MCF 10A (cell line): ENCODE measurements at regions not wholly inside any gene's neighbourhood (a gene's known extent, or its start where the extent isn't known, plus 50 kb on each side); places are given as distances from the start of the nearest gene placed in this dataset.

ENCODE experiments used
- BruUV-seq: library from RNA; stranded (reverse); fragments of 400-500 nt; replicated peaks from 2 replicates; lab custom pipeline; 2021; lab: Mats Ljungman, UMichigan
- CTCF ChIA-PET: fragments of 300-600 bp; sonication (Branson Sonifier 250); formaldehyde crosslinking; extraction: SDS; loops from one replicate; lab custom pipeline; 2021; ENCODE audit warnings: antibody characterized with exemption, inconsistent platforms; lab: Yijun Ruan, JAX
- POLR2A ChIA-PET: fragments of 300-600, 350-650 bp; sonication (Branson Sonifier 250); formaldehyde crosslinking; extraction: SDS; loops from one replicate; lab custom pipeline; 2020; ENCODE audit warnings: antibody characterized with exemption, inconsistent platforms; lab: Yijun Ruan, JAX
- DNase-seq: peaks from one replicate; pipeline ENCODE4 v3.0.0-alpha.2; 2018; ENCODE audit not compliant: unreplicated experiment
- H3K27ac Mint-ChIP-seq: one replicate; pipeline ENCODE4 v1.8.0; 2022; ENCODE audit warnings: mild to moderate bottlenecking, low read depth, mixed read lengths; ENCODE audit not compliant: unreplicated experiment
- H3K27me3 Mint-ChIP-seq: one replicate; pipeline ENCODE4 v1.8.0; 2022; ENCODE audit warnings: mixed read lengths; ENCODE audit not compliant: insufficient read depth, unreplicated experiment
- H3K36me3 Mint-ChIP-seq: one replicate; pipeline ENCODE4 v1.8.0; 2022; ENCODE audit warnings: mild to moderate bottlenecking, moderate library complexity, mixed read lengths; ENCODE audit not compliant: insufficient read depth, unreplicated experiment
- H3K4me1 Mint-ChIP-seq: one replicate; pipeline ENCODE4 v1.8.0; 2022; ENCODE audit warnings: mixed read lengths; ENCODE audit not compliant: insufficient read depth, unreplicated experiment
- H3K4me3 Mint-ChIP-seq: one replicate; pipeline ENCODE4 v1.8.0; 2022; ENCODE audit warnings: mild to moderate bottlenecking, moderate library complexity, mixed read lengths; ENCODE audit not compliant: unreplicated experiment
- H3K9me3 Mint-ChIP-seq: one replicate; pipeline ENCODE4 v1.8.0; 2022; ENCODE audit warnings: mixed read lengths; ENCODE audit not compliant: unreplicated experiment
- intact Hi-C: fragments of 100-400 bp; cut with micrococcal nuclease; formaldehyde crosslinking; loops from 2 replicates; pipeline ENCODE4 v1.14.1; 2022
- TF ChIP-seq, protein P1 (sequence below): fragments of 200-600 bp; IDR thresholded peaks from one replicate; pipeline ENCODE4 v1.8.0; 2022; ENCODE audit warnings: antibody characterized with exemption, mild to moderate bottlenecking; ENCODE audit not compliant: unreplicated experiment

- H3K4me3 Mint-ChIP-seq = no peak overlapping the region
- intact Hi-C loops = loop anchor here (1.0 to 2.0 kb wide), 2 partner anchors 183 to 419 kb away; no protein-coding TSS in a partner anchor
- no peaks in the 10 kb centered on the region for H3K9me3 Mint-ChIP-seq
- ChIA-PET POLR2A (interaction anchor here (0.7 kb wide), 1 partner anchor 130 kb away, joined by 3 read pairs; no protein-coding TSS in a partner anchor), CTCF (interaction anchor here (0.5 to 2.8 kb wide), 14 partner anchors 9 to 421 kb away, joined by 3 to 15 read pairs (median 4); partner anchors contain the start of gene GJA1)
- BruUV-seq = no TSS peak
- H3K36me3 Mint-ChIP-seq = no peaks in the 10 kb centered on the region
- H3K27ac Mint-ChIP-seq = no peak overlapping the region
- no peaks in the 10 kb centered on the region for H3K27me3 Mint-ChIP-seq
- TF ChIP-seq, protein P1, sequence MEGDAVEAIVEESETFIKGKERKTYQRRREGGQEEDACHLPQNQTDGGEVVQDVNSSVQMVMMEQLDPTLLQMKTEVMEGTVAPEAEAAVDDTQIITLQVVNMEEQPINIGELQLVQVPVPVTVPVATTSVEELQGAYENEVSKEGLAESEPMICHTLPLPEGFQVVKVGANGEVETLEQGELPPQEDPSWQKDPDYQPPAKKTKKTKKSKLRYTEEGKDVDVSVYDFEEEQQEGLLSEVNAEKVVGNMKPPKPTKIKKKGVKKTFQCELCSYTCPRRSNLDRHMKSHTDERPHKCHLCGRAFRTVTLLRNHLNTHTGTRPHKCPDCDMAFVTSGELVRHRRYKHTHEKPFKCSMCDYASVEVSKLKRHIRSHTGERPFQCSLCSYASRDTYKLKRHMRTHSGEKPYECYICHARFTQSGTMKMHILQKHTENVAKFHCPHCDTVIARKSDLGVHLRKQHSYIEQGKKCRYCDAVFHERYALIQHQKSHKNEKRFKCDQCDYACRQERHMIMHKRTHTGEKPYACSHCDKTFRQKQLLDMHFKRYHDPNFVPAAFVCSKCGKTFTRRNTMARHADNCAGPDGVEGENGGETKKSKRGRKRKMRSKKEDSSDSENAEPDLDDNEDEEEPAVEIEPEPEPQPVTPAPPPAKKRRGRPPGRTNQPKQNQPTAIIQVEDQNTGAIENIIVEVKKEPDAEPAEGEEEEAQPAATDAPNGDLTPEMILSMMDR = peak; percentile 87
- DNase-seq = peak; percentile 80
- no peaks in the 10 kb centered on the region for H3K4me1 Mint-ChIP-seq
Measured at GRCh38 chr6:121849477-121849876, 414.0 kb downstream of the GJA1 start.

GRCh38 chr6:121851056-121851455 lies 415.6 kb downstream of the GJA1 start:
- TF ChIP-seq, protein P1 = no peak
- POLR2A ChIA-PET = interaction anchor here (0.7 to 0.8 kb wide), 2 partner anchors 68 to 70 kb away, joined by 3 to 5 read pairs; no protein-coding TSS in a partner anchor
- intact Hi-C loops = no loop called here
- H3K9me3 Mint-ChIP-seq = no peaks in the 10 kb centered on the region
- no peak overlapping the region for H3K4me3 Mint-ChIP-seq
- BruUV-seq = no TSS peak
- H3K27me3 Mint-ChIP-seq = no peaks in the 10 kb centered on the region
- CTCF ChIA-PET = interaction anchor here (0.7 to 2.8 kb wide), 11 partner anchors 8 to 1134 kb away, joined by 3 to 15 read pairs (median 4); no protein-coding TSS in a partner anchor
- no peak for DNase-seq
- no peaks in the 10 kb centered on the region for H3K4me1 Mint-ChIP-seq
- H3K27ac Mint-ChIP-seq = no peak overlapping the region
- no peaks in the 10 kb centered on the region for H3K36me3 Mint-ChIP-seq

DNA sequence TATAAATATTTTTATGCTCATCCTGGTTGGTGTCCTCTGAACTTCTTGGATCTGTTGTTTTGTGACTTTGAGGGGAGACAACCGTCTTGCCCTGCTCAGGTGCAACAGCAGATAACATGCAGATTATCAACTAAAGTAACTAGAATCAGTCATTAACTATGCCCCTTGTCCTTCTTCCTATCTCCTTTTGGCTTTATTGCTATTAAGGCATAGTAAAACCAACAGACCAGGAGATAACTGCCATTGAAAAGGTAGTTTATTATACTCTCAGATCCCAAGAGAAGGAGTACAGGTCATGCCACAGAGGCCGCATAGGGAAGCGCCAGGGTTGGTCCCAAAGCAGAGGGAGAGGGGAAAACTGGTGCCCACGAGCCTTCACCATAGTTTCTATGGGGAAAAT lies 418.2 kb downstream of the GJA1 start:
- no peak overlapping the region for H3K27ac Mint-ChIP-seq
- no peaks in the 10 kb centered on the region for H3K36me3 Mint-ChIP-seq
- POLR2A ChIA-PET = no interaction called here
- BruUV-seq = no TSS peak
- no peaks in the 10 kb centered on the region for H3K9me3 Mint-ChIP-seq
- CTCF ChIA-PET = interaction anchor here (0.6 to 0.7 kb wide), 3 partner anchors 440 to 1325 kb away, joined by 3 to 4 read pairs (median 3); no protein-coding TSS in a partner anchor
- H3K27me3 Mint-ChIP-seq = no peaks in the 10 kb centered on the region
- no peak overlapping the region for H3K4me3 Mint-ChIP-seq
- no peaks in the 10 kb centered on the region for H3K4me1 Mint-ChIP-seq
- intact Hi-C loops = no loop called here
- TF ChIP-seq, protein P1 = no peak
- no peak for DNase-seq

- H3K27ac Mint-ChIP-seq = no peak overlapping the region
- POLR2A ChIA-PET = no interaction called here
Measured at GRCh38 chr6:121855521-121855920, 420.1 kb downstream of the GJA1 start.

More at GRCh38 chr6:121855521-121855920, 420.1 kb downstream of the GJA1 start:
- no peaks in the 10 kb centered on the region for H3K27me3 Mint-ChIP-seq
- DNase-seq = no peak
- intact Hi-C loops = no loop called here
- no peaks in the 10 kb centered on the region for H3K4me1 Mint-ChIP-seq
- TF ChIP-seq, protein P1 = no peak
- H3K36me3 Mint-ChIP-seq = no peaks in the 10 kb centered on the region
- BruUV-seq = no TSS peak
- no peak overlapping the region for H3K4me3 Mint-ChIP-seq
- no peaks in the 10 kb centered on the region for H3K9me3 Mint-ChIP-seq
- CTCF ChIA-PET = interaction anchor here (1.0 kb wide), 1 partner anchor 22 kb away, joined by 3 read pairs; no protein-coding TSS in a partner anchor
